ENCODE measurements at regions not wholly inside any gene's neighbourhood (a gene's known extent, or its start where the extent isn't known, plus 50 kb on each side); places are given as distances from the start of the nearest gene placed in this dataset.

DNA sequence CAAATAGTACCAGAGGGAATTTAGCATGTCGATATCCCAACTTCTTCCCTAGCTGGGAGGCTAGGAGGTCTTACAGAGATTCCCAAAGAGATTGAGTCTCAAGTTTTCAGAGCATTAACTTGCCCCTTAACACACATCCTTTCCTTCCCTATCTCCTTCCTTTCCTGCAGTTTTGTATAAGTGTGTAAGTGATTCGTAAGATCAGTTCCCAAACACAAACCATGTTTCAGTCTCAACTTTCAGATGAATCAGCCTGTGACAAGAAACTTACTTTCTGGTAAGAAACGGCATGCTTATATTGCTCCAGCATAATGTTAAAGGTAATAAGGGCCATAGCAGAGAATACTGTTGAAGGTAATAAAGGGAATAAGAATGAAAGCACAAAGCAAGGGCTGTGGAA, 472.2 kb downstream of the LIG4 start:
- TF ChIP-seq POLR2AphosphoS5 (IDR thresholded peaks at IDR 0.05; ENCODE audit: borderline replicate concordance, low read depth, low read length): no peak
- TF ChIP-seq EZH2 (IDR thresholded peaks at IDR 0.05): no peak
- no peak for TF ChIP-seq FOXP2 (optimal IDR thresholded peaks at IDR 0.05; ENCODE audit: control extremely low read depth, extremely low read length, insufficient read depth)

Measured in SK-N-MC (cell line).